Activated naive CD4-positive, alpha-beta T cell treated with anti-CD3 and anti-CD28 coated beads, Interleukin-2, amount 50 U/mL, for 72 hours (primary cell): ENCODE measurements at regions not wholly inside any gene's neighbourhood (a gene's known extent, or its start where the extent isn't known, plus 50 kb on each side); places are given as distances from the start of the nearest gene placed in this dataset.
"Not testable (repeated sequence)": the region's sequence is repeated elsewhere in the genome, so short reads cannot be mapped to it uniquely, and the experiment has no call there.

Experiments
- ATAC-seq, 2 donors: fragments of 150-1000 bp; cut with Tn5 transposase; 2 replicates each; pipeline ENCODE4 v1.10.0; 2021; ENCODE audit warnings: mild to moderate bottlenecking in 2 of 2, moderate library complexity in 2 of 2
- DNase-seq, 2 donors: peaks; one replicate each; pipeline ENCODE4 v3.0.0; 2021 to 2022; ENCODE audit warnings: low spot score in 2 of 2
- H3K27ac Mint-ChIP-seq, 2 donors: one replicate each; pipeline ENCODE4 v1.8.0; 2022; ENCODE audit warnings: mild to moderate bottlenecking in 2 of 2, mixed read lengths in 2 of 2
- H3K36me3 Mint-ChIP-seq, 2 donors: one replicate each; pipeline ENCODE4 v1.8.0; 2022; ENCODE audit warnings: mixed read lengths in 2 of 2
- H3K9me3 Mint-ChIP-seq, 2 donors: one replicate each; pipeline ENCODE4 v1.8.0; 2022; ENCODE audit warnings: mixed read lengths in 2 of 2

DNA sequence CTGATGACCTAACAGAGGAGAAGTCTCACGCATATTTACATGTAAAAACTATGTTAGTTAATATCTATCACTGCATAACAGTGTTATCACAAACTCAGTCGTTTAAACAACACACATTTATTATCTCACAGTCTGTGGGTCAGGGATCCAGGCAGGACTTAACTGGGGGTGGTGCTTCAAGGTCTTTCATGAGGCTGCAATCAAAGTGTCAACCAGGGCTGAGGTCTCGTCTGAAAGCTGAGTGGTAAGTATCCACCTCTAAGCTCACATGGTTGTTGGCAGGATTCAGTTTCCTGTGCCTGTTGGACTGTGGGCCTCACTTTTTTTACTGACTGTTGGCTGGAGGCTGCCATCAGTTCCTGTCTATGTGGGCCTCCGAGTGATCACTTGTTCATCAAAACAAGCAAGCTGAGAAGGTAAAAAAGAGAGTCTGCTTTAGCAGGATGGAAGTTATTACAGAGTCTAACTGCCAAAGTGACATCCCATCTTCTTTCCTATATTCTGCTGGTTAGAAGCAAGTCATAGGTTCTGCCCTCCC is 188.6 kb downstream of the CARTPT start:
- H3K9me3 Mint-ChIP-seq, result no peaks in the 10 kb centered on the region
- no peaks in the 10 kb centered on the region for H3K36me3 Mint-ChIP-seq

DNA sequence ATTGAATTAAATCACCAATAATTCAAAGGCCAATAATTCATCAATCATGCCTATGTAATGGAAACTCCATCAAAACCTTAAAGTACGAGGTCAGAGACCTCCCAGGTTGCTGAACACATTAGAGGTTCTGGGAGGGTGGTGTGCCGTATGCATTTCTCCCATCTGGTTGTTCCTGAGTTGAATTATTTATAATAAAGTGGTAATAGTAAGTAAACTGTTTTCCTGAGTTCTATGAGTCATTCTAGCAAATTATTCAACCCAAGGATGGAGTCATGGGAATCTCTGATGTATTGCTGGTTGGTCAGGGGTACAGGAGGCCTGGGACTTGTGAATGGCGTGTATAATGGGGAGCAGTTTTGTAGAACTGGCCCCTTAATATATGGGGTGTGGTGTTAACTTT is 191.7 kb downstream of the CARTPT start:
- ATAC-seq (no peak), DNase-seq (no peak)
- Mint-ChIP-seq H3K36me3 (no peaks in the 10 kb centered on the region), H3K27ac (no peak overlapping the region), H3K9me3 (no peaks in the 10 kb centered on the region)

More for the DNA sequence above, 188.6 kb downstream of the CARTPT start:
- ATAC-seq, result no peak
- H3K27ac Mint-ChIP-seq, result peak overlapping the region in 1 of 2 donors; percentile 61
- DNase-seq, result no peak

DNA sequence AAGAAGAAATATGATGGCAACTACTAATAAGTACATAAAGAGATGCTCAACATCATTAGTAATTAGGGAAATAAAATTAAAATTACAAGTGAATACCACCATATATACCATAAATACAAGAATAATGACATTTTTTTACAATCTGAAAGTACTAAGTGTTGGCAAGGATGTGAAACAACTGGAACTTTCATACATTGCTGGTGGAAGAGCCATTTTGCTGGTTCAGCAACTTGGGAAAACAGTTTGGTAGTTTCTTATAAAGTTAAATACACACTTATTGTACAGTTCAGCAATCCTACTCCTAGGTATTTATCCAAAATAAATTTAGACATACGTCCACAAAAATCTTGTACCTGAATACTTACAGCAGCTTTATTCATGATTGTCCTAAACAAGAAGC is 192.9 kb downstream of the CARTPT start:
- Mint-ChIP-seq H3K9me3 (peaks cover 0 to 4% of the 10 kb centered on the region in 2 donors), H3K27ac (no peak overlapping the region), H3K36me3 (peaks cover 7 to 8% of the 10 kb centered on the region in 2 donors)
- DNase-seq (no peak), ATAC-seq (no peak)

DNA sequence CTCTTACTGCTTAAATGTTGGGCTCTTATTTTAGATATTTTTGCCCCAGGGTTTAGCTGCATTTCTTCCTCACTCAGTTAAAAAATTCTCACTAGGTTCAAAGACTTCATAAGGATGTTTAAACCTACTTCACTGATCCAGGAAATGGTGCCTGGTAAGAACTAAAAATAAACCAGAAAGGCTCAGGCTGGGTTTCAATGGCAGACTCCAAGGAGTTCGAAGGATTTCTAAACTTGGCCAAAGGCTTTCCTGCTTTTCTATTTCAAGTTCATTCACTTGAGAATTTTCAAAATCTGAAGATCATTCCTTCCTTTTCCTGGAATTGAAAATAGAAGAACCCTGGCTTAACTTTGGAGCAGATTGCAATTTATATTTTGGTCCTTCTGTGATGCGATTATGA is 193.0 kb upstream of the MAP1B start:
- H3K27ac Mint-ChIP-seq, result no peak overlapping the region
- DNase-seq (no peak), ATAC-seq (no peak)
- peaks cover 7 to 8% of the 10 kb centered on the region in 2 donors for H3K36me3 Mint-ChIP-seq
- peaks cover 0 to 8% of the 10 kb centered on the region in 2 donors for H3K9me3 Mint-ChIP-seq

DNA sequence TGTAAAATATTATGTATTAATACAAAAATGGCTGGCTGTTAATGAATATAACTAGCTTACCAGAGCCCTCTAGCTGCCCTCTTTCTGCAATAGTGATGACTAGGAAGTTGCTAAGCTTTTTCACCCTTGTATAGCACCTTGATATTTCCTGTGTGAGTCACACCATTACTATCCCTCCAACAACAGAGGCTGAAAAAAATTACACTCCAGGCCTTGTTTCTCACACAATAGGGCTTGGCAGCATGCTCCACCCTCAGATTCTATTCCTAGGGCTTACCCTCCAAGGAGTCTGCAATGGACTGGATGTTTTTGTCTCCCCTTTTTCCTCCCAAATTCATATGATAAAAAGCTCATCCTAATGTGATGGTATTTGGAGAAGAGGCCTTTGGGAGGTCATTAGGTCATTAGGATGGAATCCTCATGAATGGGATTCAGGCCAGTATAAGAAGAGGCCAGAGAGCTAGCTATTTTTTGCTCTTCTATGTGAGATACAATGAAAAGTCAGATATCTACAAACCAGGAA is 184.6 kb upstream of the MAP1B start:
- ATAC-seq, result peak in 1 of 2 donors; percentile 59
- Mint-ChIP-seq H3K36me3 (peaks cover 0 to 5% of the 10 kb centered on the region in 2 donors), H3K27ac (no peak overlapping the region), H3K9me3 (peaks cover 8 to 14% of the 10 kb centered on the region in 2 donors)
- DNase-seq, result no peak

DNA sequence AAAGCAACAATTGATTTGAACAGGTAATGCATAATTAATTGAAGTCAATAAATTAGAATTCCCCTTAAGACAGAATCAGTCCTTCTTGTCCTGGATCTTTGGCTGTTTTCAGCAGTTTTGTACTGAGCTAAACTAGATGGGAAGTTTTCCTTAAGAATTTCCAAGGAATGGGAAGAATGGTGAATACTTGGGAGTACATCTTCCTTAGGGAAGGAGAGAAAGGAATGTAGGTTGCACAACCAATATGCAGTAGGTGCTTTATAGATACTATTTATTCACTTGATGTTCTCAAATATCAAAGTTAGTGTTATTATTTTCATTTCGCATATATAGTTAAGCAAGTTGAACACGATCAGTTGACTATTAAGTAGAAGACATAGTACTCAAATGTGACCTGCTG is 183.5 kb upstream of the MAP1B start:
- peaks cover 9 to 13% of the 10 kb centered on the region in 2 donors for H3K9me3 Mint-ChIP-seq
- DNase-seq, result no peak
- H3K36me3 Mint-ChIP-seq, result peaks cover 0 to 6% of the 10 kb centered on the region in 2 donors
- no peak overlapping the region for H3K27ac Mint-ChIP-seq
- no peak for ATAC-seq

DNA sequence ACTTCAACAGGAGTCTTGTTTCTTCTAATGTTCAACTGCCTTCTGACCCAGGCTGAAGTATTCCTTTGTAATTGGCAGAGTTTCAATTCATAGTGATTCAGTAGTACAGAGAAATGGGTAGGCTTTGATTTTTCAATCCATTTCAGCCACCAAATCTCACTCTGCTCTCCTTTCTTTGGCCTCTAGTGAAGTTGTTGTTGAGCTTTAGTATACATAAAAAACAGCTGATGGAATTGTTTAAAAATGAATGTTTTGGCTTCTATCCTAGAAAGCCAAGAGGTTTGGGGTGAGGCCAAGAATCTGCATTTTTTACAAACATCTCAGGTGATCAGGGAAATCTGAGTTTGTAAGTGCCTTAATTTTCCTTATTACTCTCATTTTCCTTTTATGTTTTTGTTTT is 182.9 kb upstream of the MAP1B start:
- no peak overlapping the region for H3K27ac Mint-ChIP-seq
- no peak for DNase-seq
- peaks cover 9 to 13% of the 10 kb centered on the region in 2 donors for H3K9me3 Mint-ChIP-seq
- peaks cover 0 to 6% of the 10 kb centered on the region in 2 donors for H3K36me3 Mint-ChIP-seq
- no peak for ATAC-seq

DNA sequence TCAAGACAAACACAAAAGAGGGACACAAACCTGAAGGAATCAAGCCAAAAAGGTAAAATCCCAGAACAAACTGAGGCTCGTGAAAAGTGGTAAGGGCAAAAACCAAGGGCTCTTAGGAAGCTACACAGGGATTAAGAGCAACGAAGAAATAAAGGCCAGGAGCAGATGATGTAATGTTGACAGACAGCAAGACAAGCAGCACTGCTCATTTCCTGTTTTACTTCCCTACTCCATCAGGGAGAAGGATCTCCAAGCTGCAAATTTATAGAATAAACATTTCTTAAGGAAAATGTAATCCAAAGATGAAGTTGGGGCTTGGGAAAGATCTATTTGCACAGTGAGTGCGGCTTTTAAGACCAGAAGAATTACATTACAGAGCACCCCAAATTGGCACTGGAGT is 182.3 kb upstream of the MAP1B start:
- Mint-ChIP-seq H3K36me3 (peaks cover 0 to 6% of the 10 kb centered on the region in 2 donors), H3K27ac (no peak overlapping the region), H3K9me3 (peaks cover 9 to 13% of the 10 kb centered on the region in 2 donors)
- DNase-seq, result no peak
- no peak for ATAC-seq

DNA sequence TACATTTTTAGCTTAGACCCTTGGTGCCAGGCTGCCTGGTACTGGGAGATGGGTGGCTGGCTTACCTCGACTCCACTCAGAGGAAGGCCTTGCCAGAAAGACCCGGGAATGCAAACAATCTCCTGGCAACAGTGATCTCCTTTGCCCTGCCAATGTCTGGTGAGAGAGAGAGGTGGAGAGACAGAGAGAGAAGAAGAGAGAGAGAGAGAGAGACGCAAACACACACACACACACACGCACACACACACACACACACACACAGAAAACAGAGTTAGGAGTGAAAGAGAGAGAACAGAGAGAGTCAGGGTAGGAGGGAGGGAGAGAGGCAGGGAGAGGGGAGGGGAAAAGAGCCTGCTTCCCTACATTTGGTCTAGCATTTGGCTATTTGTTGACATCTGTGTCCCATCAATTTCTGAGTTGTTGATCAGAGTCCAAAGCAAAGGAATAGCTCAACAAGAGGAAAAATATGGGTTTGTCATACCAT is 181.6 kb upstream of the MAP1B start:
- Mint-ChIP-seq H3K9me3 (peaks cover 9 to 13% of the 10 kb centered on the region in 2 donors), H3K27ac (no peak overlapping the region), H3K36me3 (peaks cover 0 to 6% of the 10 kb centered on the region in 2 donors)
- no peak for ATAC-seq
- no peak for DNase-seq

DNA sequence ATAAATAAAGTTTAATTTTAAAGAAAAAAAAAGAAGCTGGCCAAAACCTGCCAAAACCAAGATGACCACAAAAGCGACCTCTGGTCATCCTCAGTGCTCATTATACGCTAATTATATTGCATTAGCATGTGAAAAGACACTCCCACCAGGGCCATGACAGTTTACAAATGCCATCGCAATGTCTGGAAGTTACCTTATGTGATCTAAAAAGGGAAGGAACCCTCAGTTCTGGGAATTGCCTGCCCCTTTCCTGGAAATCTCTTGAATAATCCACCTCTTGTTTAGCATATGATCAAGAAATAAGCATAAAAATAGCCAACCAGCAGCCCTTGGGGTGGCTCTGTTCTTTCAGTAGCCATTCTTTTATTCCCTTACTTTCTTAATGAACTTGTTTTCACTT is 178.3 kb upstream of the MAP1B start:
- Mint-ChIP-seq H3K36me3 (peaks cover 0 to 6% of the 10 kb centered on the region in 2 donors), H3K27ac (no peak overlapping the region), H3K9me3 (peaks cover 9 to 13% of the 10 kb centered on the region in 2 donors)
- no peak for DNase-seq
- no peak for ATAC-seq

DNA sequence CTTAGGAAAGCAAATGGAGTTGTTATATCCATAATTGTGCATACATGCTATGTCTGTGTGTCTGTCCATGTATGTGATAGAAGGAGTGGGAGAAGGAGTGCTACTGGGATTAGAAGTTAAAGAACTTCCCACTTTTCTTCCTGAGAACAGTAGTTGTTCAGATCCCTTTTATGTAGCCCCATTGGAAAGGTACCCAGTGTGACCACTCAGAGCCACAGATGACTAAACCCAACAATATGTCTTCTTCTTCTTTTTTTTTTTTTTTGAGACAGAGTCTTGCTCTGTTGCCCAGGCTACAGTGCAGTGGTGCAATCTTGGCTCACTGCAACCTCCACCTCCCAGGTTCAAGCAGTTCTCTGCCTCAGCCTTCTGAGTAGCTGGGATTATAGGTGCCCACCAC is 176.7 kb upstream of the MAP1B start:
- not testable (repeated sequence) for H3K36me3 Mint-ChIP-seq, H3K27ac Mint-ChIP-seq, ATAC-seq, DNase-seq
- H3K9me3 Mint-ChIP-seq, result peaks cover 10 to 15% of the 10 kb centered on the region in 2 donors

DNA sequence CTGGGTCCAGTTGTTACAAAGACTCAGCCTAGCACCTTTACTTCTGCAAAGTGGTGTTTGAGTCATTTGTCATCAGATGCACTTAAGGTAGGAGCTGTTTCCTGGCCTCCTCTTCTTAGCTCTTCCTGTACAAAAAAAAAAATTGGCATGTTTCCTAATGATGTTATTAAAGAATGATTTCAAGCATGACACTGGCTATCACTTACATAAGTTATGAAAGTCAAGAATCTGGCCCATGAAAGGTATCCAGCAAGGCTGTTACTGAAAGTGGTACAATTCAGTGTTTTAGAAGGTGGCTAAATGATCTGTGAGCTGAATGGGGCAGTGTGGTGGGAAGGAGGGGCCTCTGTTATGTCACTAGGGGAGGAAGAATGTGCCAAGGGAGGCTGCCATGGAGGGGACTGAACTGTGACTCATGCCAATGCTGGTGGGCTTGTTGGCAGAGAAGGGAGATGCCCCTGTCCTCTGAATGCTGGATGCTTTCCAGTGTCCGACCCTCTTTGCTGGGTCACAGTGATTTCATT is 175.1 kb upstream of the MAP1B start:
- H3K27ac Mint-ChIP-seq, result no peak overlapping the region
- H3K9me3 Mint-ChIP-seq, result peaks cover 7 to 12% of the 10 kb centered on the region in 2 donors
- no peak for DNase-seq
- no peak for ATAC-seq
- peaks cover 0 to 5% of the 10 kb centered on the region in 2 donors for H3K36me3 Mint-ChIP-seq

DNA sequence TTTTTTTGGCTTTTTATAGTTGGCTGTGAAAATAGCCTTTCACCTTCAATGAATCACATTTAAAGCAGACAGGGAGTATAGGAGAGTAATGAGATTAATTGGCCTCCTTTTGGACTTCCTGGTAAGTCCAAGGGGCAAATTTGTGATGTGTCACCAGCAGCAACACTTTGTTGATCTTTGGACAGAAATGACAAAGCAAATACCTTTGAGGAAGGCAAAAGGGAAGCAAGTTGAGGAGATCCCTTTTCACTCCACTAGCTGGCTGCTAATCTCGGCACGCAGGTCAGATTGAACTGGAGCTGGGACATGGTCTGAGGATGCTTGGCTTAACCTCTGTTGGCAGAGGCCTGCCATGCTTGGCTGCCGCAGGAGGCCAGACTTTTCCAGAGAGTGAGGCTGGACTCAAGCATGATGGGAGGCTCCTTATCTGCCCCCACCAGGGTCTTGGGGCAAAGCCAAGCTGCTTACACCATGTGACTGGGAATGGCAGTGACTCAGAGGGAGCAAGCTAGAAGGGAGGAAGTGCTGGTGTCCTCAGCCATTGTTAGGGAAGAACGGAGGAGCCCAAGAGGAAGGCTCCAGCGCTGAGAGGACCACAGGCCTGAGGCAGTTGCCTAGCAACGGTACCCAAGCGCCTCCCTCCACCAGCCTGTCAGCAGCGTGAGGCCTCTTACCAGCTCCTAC is 174.5 kb upstream of the MAP1B start:
- ATAC-seq (no peak), DNase-seq (no peak)
- H3K27ac Mint-ChIP-seq, result no peak overlapping the region
- peaks cover under 1 to 6% of the 10 kb centered on the region in 2 donors for H3K9me3 Mint-ChIP-seq
- H3K36me3 Mint-ChIP-seq, result no peaks in the 10 kb centered on the region

DNA sequence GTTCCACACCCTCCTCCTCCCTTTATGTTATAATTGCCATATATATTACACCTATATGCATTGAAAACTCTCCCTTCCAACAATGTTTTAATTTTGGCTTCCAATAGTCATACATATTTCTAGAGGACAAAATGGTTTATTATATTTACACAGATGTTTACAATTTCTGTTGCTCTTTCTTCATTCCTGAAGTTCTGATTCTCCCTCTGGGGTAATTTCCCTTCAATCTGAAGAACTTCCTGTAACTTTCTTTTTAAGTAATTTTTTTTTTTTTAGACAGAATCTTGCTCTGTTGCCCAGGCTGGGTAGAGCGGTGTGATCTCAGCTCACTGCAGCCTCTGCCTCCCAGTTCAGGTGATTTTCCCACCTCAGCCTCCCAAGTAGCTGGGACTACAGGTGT is 173.0 kb upstream of the MAP1B start:
- DNase-seq (no peak), ATAC-seq (no peak)
- Mint-ChIP-seq H3K9me3 (peaks cover 0 to 6% of the 10 kb centered on the region in 2 donors), H3K27ac (no peak overlapping the region), H3K36me3 (no peaks in the 10 kb centered on the region)

DNA sequence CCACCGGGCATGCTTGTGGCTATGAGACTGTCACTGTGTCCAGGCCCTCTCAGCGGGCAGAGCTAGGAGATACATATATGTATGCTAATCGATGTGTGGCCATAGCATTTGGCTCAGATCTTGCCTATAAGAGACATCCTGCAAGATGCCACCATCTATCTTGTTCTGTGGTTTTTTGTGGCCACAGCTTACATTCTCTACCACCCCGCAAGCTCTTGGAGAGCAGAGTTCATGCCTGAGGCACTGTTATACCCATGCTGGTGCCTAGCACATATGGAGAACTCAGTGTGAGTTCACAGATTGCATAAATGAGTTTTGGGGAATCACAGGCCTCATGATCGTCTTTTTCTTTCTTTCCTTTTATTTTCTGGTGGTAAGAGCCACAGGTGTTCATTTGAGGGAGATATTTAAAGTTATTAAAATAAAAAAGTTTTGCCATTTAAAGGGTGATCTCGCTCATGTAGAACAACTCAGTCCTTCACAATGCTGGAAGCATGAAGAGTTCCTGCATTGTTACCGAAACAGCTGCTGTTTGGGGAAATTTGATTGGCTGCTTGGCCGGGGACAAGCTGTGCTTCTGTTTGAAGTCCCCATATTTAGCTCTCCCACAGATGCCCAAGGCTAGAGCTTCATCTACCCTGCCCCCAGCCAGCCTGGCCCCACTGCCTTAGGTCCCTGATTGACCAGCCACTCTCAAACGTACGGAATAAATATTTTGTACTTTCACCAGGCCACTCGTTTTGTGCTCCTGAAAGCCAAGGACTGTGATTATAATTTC is 169.2 kb upstream of the MAP1B start:
- H3K36me3 Mint-ChIP-seq, result no peaks in the 10 kb centered on the region
- no peak for DNase-seq

DNA sequence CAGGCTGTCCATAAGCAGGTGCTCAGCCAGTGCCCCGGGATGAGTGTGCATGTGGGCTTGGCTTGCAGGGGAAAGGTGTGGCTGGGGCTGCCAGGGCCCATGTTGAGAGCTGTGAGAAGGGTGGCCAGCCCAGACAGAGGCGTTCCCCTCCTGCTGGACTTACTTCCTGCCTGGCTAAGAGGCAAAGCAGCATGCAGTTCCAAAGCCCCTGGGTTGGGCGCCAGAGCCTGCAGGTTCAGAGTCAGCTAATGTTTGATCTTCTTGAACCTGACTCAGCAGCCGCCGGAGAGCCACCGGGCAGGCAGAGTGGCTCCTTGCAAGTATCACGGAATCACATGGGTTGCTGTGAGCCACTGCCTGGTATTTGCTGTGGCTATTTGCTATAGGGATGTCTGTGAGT is 168.4 kb upstream of the MAP1B start:
- ATAC-seq (no peak), DNase-seq (no peak)
- H3K27ac Mint-ChIP-seq, result no peak overlapping the region
- no peaks in the 10 kb centered on the region for H3K36me3 Mint-ChIP-seq
- peaks cover 0 to 6% of the 10 kb centered on the region in 2 donors for H3K9me3 Mint-ChIP-seq

More for the DNA sequence above, 169.2 kb upstream of the MAP1B start:
- H3K27ac Mint-ChIP-seq, result no peak overlapping the region
- no peak for ATAC-seq
- H3K9me3 Mint-ChIP-seq, result peaks cover 0 to 6% of the 10 kb centered on the region in 2 donors
